Esophagus squamous epithelium (tissue), 4 donors: ENCODE measurements at regions not wholly inside any gene's neighbourhood (a gene's known extent, or its start where the extent isn't known, plus 50 kb on each side); places are given as distances from the start of the nearest gene placed in this dataset.

Experiments used
- CTCF ChIP-seq, 6 experiments: fragments of 450-650 bp in 4 of 6; fragments of 200-600 bp in 2 of 6; sonication (generic) in 2 of 6; IDR thresholded peaks; one replicate each; pipeline ENCODE4 v1.5.1; 2016 to 2019; ENCODE audit warnings: antibody characterized with exemption in 6 of 6, mild to moderate bottlenecking in 4 of 6, moderate library complexity in 4 of 6
- POLR2A ChIP-seq, 4 donors: fragments of 450-650 bp; IDR thresholded peaks; one replicate each; pipeline ENCODE4 v1.6.1; 2017; ENCODE audit warnings: antibody characterized with exemption in 4 of 4, mild to moderate bottlenecking in 4 of 4, moderate library complexity in 3 of 4

- TF ChIP-seq CTCF (IDR thresholded peaks at IDR 0.05) (no peak), POLR2A (IDR thresholded peaks at IDR 0.05) (no peak)
These were observed 117.9 kb upstream of the DLX6 start for GRCh38 chr7:96887426-96887825.
